A549 (cell line): ENCODE measurements at regions not wholly inside any gene's neighbourhood (a gene's known extent, or its start where the extent isn't known, plus 50 kb on each side); places are given as distances from the start of the nearest gene placed in this dataset.

Experiments used
- ATAC-seq, 2 experiments: fragments of 200-7000 bp in 1 of 2; fragments of >200 bp in 1 of 2; cut with Nextera tagmentation in 1 of 2; cut with Tn5 transposase in 1 of 2; 3 replicates each; pipeline versions ENCODE4 v1.8.0 to v1.9.1; 2018 to 2020; ENCODE audit warnings: mild to moderate bottlenecking in 1 of 2, moderate library complexity in 1 of 2
- CTCF ChIA-PET: fragments of 300-600 bp; sonication (Branson Sonifier 250); formaldehyde crosslinking; extraction: SDS; loops from one replicate; lab custom pipeline; 2021; ENCODE audit warnings: antibody characterized with exemption, inconsistent platforms; lab: Yijun Ruan, JAX
- POLR2A ChIA-PET: fragments of 350-600 bp; formaldehyde crosslinking; extraction: SDS; loops from one replicate; lab custom pipeline; 2021; ENCODE audit warnings: antibody characterized with exemption, inconsistent platforms; lab: Yijun Ruan, JAX
- DNase-seq, 2 experiments: peaks; one replicate each; pipeline versions ENCODE4 v3.0.0 to v3.0.0-alpha.2; 2011 to 2016; ENCODE audit warnings: low read depth in 1 of 2, low spot score in 1 of 2
- FAIRE-seq: peaks from 2 replicates; lab custom pipeline; 2011; peaks lifted over from hg19 to GRCh38; lab: Jason Lieb, UNC
- H3K27ac ChIP-seq, 2 experiments: fragments of >200 bp; sonication (Bioruptor Twin); formaldehyde crosslinking; 3 replicates each; pipeline ENCODE4 v1.5.1; 2016 to 2017
- H3K4me1 ChIP-seq: fragments of >200 bp; sonication (Bioruptor Twin); formaldehyde crosslinking; 3 replicates; pipeline ENCODE4 v1.6.1; 2016
- H3K4me2 ChIP-seq: fragments of >200 bp; sonication (Bioruptor Twin); formaldehyde crosslinking; 3 replicates; pipeline ENCODE4 v1.6.1; 2016
- H3K4me3 ChIP-seq: fragments of >200 bp; sonication (Bioruptor Twin); formaldehyde crosslinking; 3 replicates; pipeline ENCODE4 v1.5.1; 2016
- H3K9me3 ChIP-seq: fragments of >200 bp; sonication (Bioruptor Twin); formaldehyde crosslinking; 3 replicates; pipeline ENCODE4 v1.6.1; 2016
- ATOH8 ChIP-seq: fragments of 250-450 bp; sonication (Bioruptor Pico); IDR thresholded peaks from 2 replicates; pipeline ENCODE4 v1.5.0; 2020; ENCODE audit warnings: low read depth, mild to moderate bottlenecking, moderate library complexity
- BHLHE40 ChIP-seq: IDR thresholded peaks from 2 replicates; pipeline ENCODE4 v1.6.1; 2012; ENCODE audit warnings: low read depth, low read length, inconsistent platforms
- CHD2 ChIP-seq: fragments of 150-350 bp; IDR thresholded peaks from 2 replicates; pipeline ENCODE4 v1.6.1; 2014; ENCODE audit warnings: low read length; ENCODE audit not compliant: partially characterized antibody
- CHD4 ChIP-seq: fragments of 200-600 bp; sonication (generic); IDR thresholded peaks from 2 replicates; pipeline ENCODE4 v1.6.1; 2016; ENCODE audit warnings: antibody characterized with exemption, mild to moderate bottlenecking, borderline replicate concordance
- CTCF ChIP-seq: fragments of >200 bp; sonication (Bioruptor Twin); formaldehyde crosslinking; IDR thresholded peaks from 3 replicates; pipeline ENCODE4 v1.5.1; 2016
- E2F6 ChIP-seq: IDR thresholded peaks from 2 replicates; pipeline ENCODE4 v1.6.1; 2012; ENCODE audit warnings: low read depth, borderline replicate concordance
- EHF ChIP-seq: fragments of 250-450 bp; sonication (Bioruptor Pico); IDR thresholded peaks from 2 replicates; pipeline ENCODE4 v1.5.0; 2020; ENCODE audit warnings: mild to moderate bottlenecking
- ELK1 ChIP-seq: fragments of 150-350 bp; IDR thresholded peaks from 2 replicates; pipeline ENCODE4 v1.6.1; 2014; ENCODE audit warnings: low read depth, mild to moderate bottlenecking, low read length
- FOXS1 ChIP-seq: fragments of 250-450 bp; sonication (Bioruptor Pico); IDR thresholded peaks from 2 replicates; pipeline ENCODE4 v1.5.0; 2020; ENCODE audit warnings: mild to moderate bottlenecking, moderate library complexity
- GATA3 ChIP-seq: IDR thresholded peaks from 2 replicates; pipeline ENCODE4 v1.6.1; 2012; ENCODE audit warnings: borderline replicate concordance
- HMGXB4 ChIP-seq: fragments of 250-450 bp; sonication (Bioruptor Pico); IDR thresholded peaks from 2 replicates; pipeline ENCODE4 v1.5.0; 2021; ENCODE audit warnings: mild to moderate bottlenecking, moderate library complexity, borderline replicate concordance
- HOXA7 ChIP-seq: fragments of 250-450 bp; sonication (Bioruptor Pico); IDR thresholded peaks from 2 replicates; pipeline ENCODE4 v1.5.0; 2020; ENCODE audit warnings: mild to moderate bottlenecking, moderate library complexity
- JUN ChIP-seq, 2 experiments: fragments of >200 bp; sonication (Bioruptor Twin); formaldehyde crosslinking; IDR thresholded peaks; 2 replicates in 1 of 2; 3 replicates in 1 of 2; pipeline ENCODE4 v1.6.1; 2016 to 2017
- JUNB ChIP-seq: fragments of >200 bp; sonication (Bioruptor Twin); formaldehyde crosslinking; IDR thresholded peaks from 2 replicates; pipeline ENCODE4 v1.6.1; 2016
- NPAS2 ChIP-seq: fragments of 250-450 bp; sonication (Bioruptor Pico); IDR thresholded peaks from 2 replicates; pipeline ENCODE4 v1.8.0; 2022; ENCODE audit warnings: mild to moderate bottlenecking, moderate library complexity, borderline replicate concordance
- PHF8 ChIP-seq: fragments of 200-600 bp; sonication (generic); IDR thresholded peaks from 2 replicates; pipeline ENCODE4 v1.6.1; 2016; ENCODE audit warnings: low read depth, mild to moderate bottlenecking, antibody characterized with exemption, moderate library complexity, borderline replicate concordance
- POLR2A ChIP-seq: IDR thresholded peaks from 2 replicates; pipeline ENCODE4 v1.6.1; 2012; ENCODE audit warnings: mild to moderate bottlenecking, low read length
- RAD21 ChIP-seq, 2 experiments: fragments of >200 bp in 1 of 2; sonication (Bioruptor Twin) in 1 of 2; formaldehyde crosslinking in 1 of 2; IDR thresholded peaks in 1 of 2; conservative IDR thresholded peaks in 1 of 2; 2 replicates in 1 of 2; 3 replicates in 1 of 2; pipeline ENCODE4 v1.6.1; 2012 to 2018; ENCODE audit warnings: inconsistent platforms in 1 of 2
- RARB ChIP-seq: fragments of 250-450 bp; sonication (Bioruptor Pico); IDR thresholded peaks from 2 replicates; pipeline ENCODE4 v1.8.0; 2021; ENCODE audit warnings: mild to moderate bottlenecking, moderate library complexity
- SMC3 ChIP-seq: fragments of >200 bp; sonication (Bioruptor Twin); formaldehyde crosslinking; IDR thresholded peaks from 3 replicates; pipeline ENCODE4 v1.6.1; 2018; ENCODE audit warnings: inconsistent platforms
- SREBF2 ChIP-seq: fragments of 450-650 bp; IDR thresholded peaks from 2 replicates; pipeline ENCODE4 v1.6.1; 2014; ENCODE audit warnings: mild to moderate bottlenecking, moderate library complexity
- TP53 ChIP-seq: fragments of 250-450 bp; sonication (Bioruptor Pico); IDR thresholded peaks from 2 replicates; pipeline ENCODE4 v1.5.0; 2021; ENCODE audit warnings: mild to moderate bottlenecking, moderate library complexity
- ZC3H11A ChIP-seq: fragments of 450-650 bp; IDR thresholded peaks from 2 replicates; pipeline ENCODE4 v1.6.1; 2014; ENCODE audit warnings: antibody characterized with exemption, mild to moderate bottlenecking
- ZFP36 ChIP-seq: fragments of 450-650 bp; IDR thresholded peaks from 2 replicates; pipeline ENCODE4 v1.6.1; 2014; ENCODE audit warnings: borderline replicate concordance; ENCODE audit not compliant: partially characterized antibody
- WGBS: methylation state at CpG from one replicate; pipeline ENCODE4 v1.1.6; 2017; ENCODE audit errors: missing lambda C conversion rate; 5-methylcytosine and 5-hydroxymethylcytosine counted together

GRCh38 chr1:191546803-191547202 lies 611.5 kb upstream of the RGS18 start:
- no peak for TF ChIP-seq ATOH8
- no peak for TF ChIP-seq CTCF
- no peak for TF ChIP-seq RARB (CRISPR knock-in tag)
- TF ChIP-seq NPAS2 = no peak
- TF ChIP-seq RAD21 (conservative IDR thresholded peaks at IDR 0.05 in 1 of 2, IDR thresholded peaks at IDR 0.05 in 1 of 2) = no peak
- TF ChIP-seq PHF8 = no peak
- TF ChIP-seq POLR2A = no peak
- TF ChIP-seq JUNB = no peak
- no peak for TF ChIP-seq ZFP36
- no peak for TF ChIP-seq TP53 (CRISPR knock-in tag)
- no peak for TF ChIP-seq CHD4
- Histone ChIP-seq H3K4me1 (no peaks in the 10 kb centered on the region), H3K4me2 (no peak overlapping the region), H3K9me3 (no peaks in the 10 kb centered on the region), H3K4me3 (no peak overlapping the region), H3K27ac (no peak overlapping the region)
- no peak for ATAC-seq
- CTCF ChIA-PET = no interaction called here
- FAIRE-seq = no peak
- DNase-seq = no peak
- POLR2A ChIA-PET = no interaction called here
- 20% methylated on average over 1 of the region's 1 CpG for WGBS

GRCh38 chr1:191551019-191551418 lies 607.2 kb upstream of the RGS18 start:
- ChIA-PET CTCF (no interaction called here), POLR2A (no interaction called here)
- no peak for FAIRE-seq
- TF ChIP-seq EHF (CRISPR knock-in tag) = no peak
- 32% methylated on average over 2 of the region's 2 CpGs for WGBS
- H3K4me1 ChIP-seq = no peaks in the 10 kb centered on the region
- H3K9me3 ChIP-seq = no peaks in the 10 kb centered on the region
- H3K4me3 ChIP-seq = no peak overlapping the region
- no peak for ATAC-seq
- no peak for DNase-seq
- no peak overlapping the region for H3K4me2 ChIP-seq
- H3K27ac ChIP-seq = no peak overlapping the region

GRCh38 chr1:191558379-191558778 lies 599.9 kb upstream of the RGS18 start:
- Histone ChIP-seq H3K27ac (no peak overlapping the region), H3K9me3 (no peaks in the 10 kb centered on the region), H3K4me2 (no peak overlapping the region), H3K4me1 (no peaks in the 10 kb centered on the region), H3K4me3 (no peak overlapping the region)
- FAIRE-seq (no peak), ATAC-seq (no peak), DNase-seq (no peak)
- whole genome bisulfite sequencing = 26% methylated on average over 2 of the region's 2 CpGs
- no peak for TF ChIP-seq BHLHE40
- TF ChIP-seq E2F6 = no peak
- no peak for TF ChIP-seq JUN (IDR thresholded peaks at IDR 0.05)
- TF ChIP-seq CHD4 = no peak
- ChIA-PET CTCF (no interaction called here), POLR2A (no interaction called here)

GRCh38 chr1:191561276-191561675 lies 597.0 kb upstream of the RGS18 start:
- no peak for TF ChIP-seq ZC3H11A
- TF ChIP-seq SMC3 = no peak
- no peak for TF ChIP-seq GATA3
- no peak for TF ChIP-seq ELK1
- TF ChIP-seq SREBF2 = no peak
- no peak for TF ChIP-seq HMGXB4 (CRISPR knock-in tag)
- no peak for TF ChIP-seq BHLHE40
- TF ChIP-seq RAD21 (conservative IDR thresholded peaks at IDR 0.05 in 1 of 2, IDR thresholded peaks at IDR 0.05 in 1 of 2) = no peak
- TF ChIP-seq FOXS1 (CRISPR knock-in tag) = no peak
- TF ChIP-seq HOXA7 (CRISPR knock-in tag) = no peak
- TF ChIP-seq CHD2 = no peak
- Histone ChIP-seq H3K9me3 (no peaks in the 10 kb centered on the region), H3K4me2 (no peak overlapping the region), H3K27ac (no peak overlapping the region), H3K4me3 (no peak overlapping the region), H3K4me1 (no peaks in the 10 kb centered on the region)
- no peak for FAIRE-seq
- ChIA-PET CTCF (no interaction called here), POLR2A (no interaction called here)
- ATAC-seq = no peak
- no peak for DNase-seq
- 37% methylated on average over 4 of the region's 4 CpGs for WGBS
